ENCODE measurements at regions not wholly inside any gene's neighbourhood (a gene's known extent, or its start where the extent isn't known, plus 50 kb on each side); places are given as distances from the start of the nearest gene placed in this dataset.

- POLR2A ChIA-PET: no interaction called here
Measured at GRCh38 chr2:16479721-16480120, 185.9 kb downstream of the CYRIA start.

GRCh38 chr2:16478434-16479210, 187.0 kb downstream of the CYRIA start:
- H3K9me3 ChIP-seq (ENCODE audit: control insufficient read depth, insufficient read depth, low read depth, low read length): no peaks in the 10 kb centered on the region
- no peak overlapping the region for H3K4me3 ChIP-seq (ENCODE audit: low read depth, low read length)
- H3K27ac ChIP-seq (ENCODE audit: extremely low read depth, low read depth, low read length): no peak overlapping the region
- no peaks in the 10 kb centered on the region for H3K36me3 ChIP-seq (ENCODE audit: control insufficient read depth in 2 of 2, insufficient read depth in 1 of 2, low read length in 2 of 2)
- POLR2A ChIA-PET: no interaction called here
- TF ChIP-seq SALL2 (tag by site-specific recombination; IDR thresholded peaks at IDR 0.05; ENCODE audit: borderline replicate concordance) (no peak), ZNF660 (tag by site-specific recombination; IDR thresholded peaks at IDR 0.05) (no peak)
- CTCF ChIA-PET: interaction anchor here (0.8 to 1.8 kb wide), 3 partner anchors 9 to 196 kb away, joined by 3 to 6 read pairs (median 5); no protein-coding TSS in a partner anchor
- H3K4me1 ChIP-seq (ENCODE audit: control insufficient read depth, insufficient read depth, low read length): no peaks in the 10 kb centered on the region

More at GRCh38 chr2:16479721-16480120, 185.9 kb downstream of the CYRIA start:
- CTCF ChIA-PET: interaction anchor here (0.6 to 1.8 kb wide), 3 partner anchors 8 to 197 kb away, joined by 3 to 6 read pairs (median 5); no protein-coding TSS in a partner anchor
- TF ChIP-seq ZNF670 (tag by site-specific recombination; IDR thresholded peaks at IDR 0.05; ENCODE audit: low read depth): no peak
- TF ChIP-seq ZNF433 (tag by site-specific recombination; IDR thresholded peaks at IDR 0.05; ENCODE audit: low read depth): no peak
- TF ChIP-seq ZNF473 (tag by site-specific recombination; IDR thresholded peaks at IDR 0.05): no peak
- TF ChIP-seq ZNF501 (tag by site-specific recombination; IDR thresholded peaks at IDR 0.05): no peak
- no peak for TF ChIP-seq ZNF280C (tag by site-specific recombination; IDR thresholded peaks at IDR 0.05)
- TF ChIP-seq ZNF544 (tag by site-specific recombination; IDR thresholded peaks at IDR 0.05): no peak
- TF ChIP-seq ZNF707 (tag by site-specific recombination; IDR thresholded peaks at IDR 0.05): no peak
- TF ChIP-seq SALL2 (tag by site-specific recombination; IDR thresholded peaks at IDR 0.05; ENCODE audit: borderline replicate concordance): no peak
- TF ChIP-seq ZNF175 (tag by site-specific recombination; IDR thresholded peaks at IDR 0.05): no peak
- no peak for TF ChIP-seq ZBTB21 (tag by site-specific recombination; IDR thresholded peaks at IDR 0.05)
- TF ChIP-seq ZNF311 (tag by site-specific recombination; IDR thresholded peaks at IDR 0.05; ENCODE audit: borderline replicate concordance): no peak
- no peak for TF ChIP-seq ZBTB1 (tag by site-specific recombination; IDR thresholded peaks at IDR 0.05)
- TF ChIP-seq KLF7 (tag by site-specific recombination; IDR thresholded peaks at IDR 0.05; ENCODE audit: borderline replicate concordance): no peak
- TF ChIP-seq ZNF398 (tag by site-specific recombination; IDR thresholded peaks at IDR 0.05): no peak
- no peak for TF ChIP-seq RBAK (tag by site-specific recombination; IDR thresholded peaks at IDR 0.05)
- Histone ChIP-seq H3K4me1 (ENCODE audit: control insufficient read depth, insufficient read depth, low read length) (no peaks in the 10 kb centered on the region), H3K36me3 (ENCODE audit: control insufficient read depth in 2 of 2, insufficient read depth in 1 of 2, low read length in 2 of 2) (no peaks in the 10 kb centered on the region), H3K9me3 (ENCODE audit: control insufficient read depth, insufficient read depth, low read depth, low read length) (no peaks in the 10 kb centered on the region), H3K4me3 (ENCODE audit: low read depth, low read length) (no peak overlapping the region), H3K27ac (ENCODE audit: extremely low read depth, low read depth, low read length) (no peak overlapping the region)

- ChIA-PET CTCF (interaction anchor here (0.9 to 1.8 kb wide), 2 partner anchors 10 to 132 kb away, joined by 3 to 5 read pairs; no protein-coding TSS in a partner anchor), POLR2A (no interaction called here)
- no peak overlapping the region for H3K27ac ChIP-seq (ENCODE audit: extremely low read depth, low read depth, low read length)
- H3K4me1 ChIP-seq (ENCODE audit: control insufficient read depth, insufficient read depth, low read length): no peaks in the 10 kb centered on the region
- no peaks in the 10 kb centered on the region for H3K36me3 ChIP-seq (ENCODE audit: control insufficient read depth in 2 of 2, insufficient read depth in 1 of 2, low read length in 2 of 2)
- H3K4me3 ChIP-seq (ENCODE audit: low read depth, low read length): no peak overlapping the region
- H3K9me3 ChIP-seq (ENCODE audit: control insufficient read depth, insufficient read depth, low read depth, low read length): no peaks in the 10 kb centered on the region
- TF ChIP-seq ZNF629 (tag by site-specific recombination; IDR thresholded peaks at IDR 0.05) (no peak), ZNF580 (tag by site-specific recombination; IDR thresholded peaks at IDR 0.05) (no peak), ZBTB44 (tag by site-specific recombination; IDR thresholded peaks at IDR 0.05) (no peak), ZNF18 (tag by site-specific recombination; IDR thresholded peaks at IDR 0.05) (no peak), ZNF23 (tag by site-specific recombination; IDR thresholded peaks at IDR 0.05; ENCODE audit: borderline replicate concordance) (no peak), ZNF639 (tag by site-specific recombination; IDR thresholded peaks at IDR 0.05) (no peak)
Measured at GRCh38 chr2:16477648-16478047, 188.0 kb downstream of the CYRIA start.
